NCI-H187 treated with DMSO at 0.1 percent for 48 hours (cell line): ENCODE measurements at regions not wholly inside any gene's neighbourhood (a gene's known extent, or its start where the extent isn't known, plus 50 kb on each side); places are given as distances from the start of the nearest gene placed in this dataset.
A peak's percentile ranks its signal among the peaks of the same experiment; 100 is the strongest.
"Not testable (repeated sequence)": the region's sequence is repeated elsewhere in the genome, so short reads cannot be mapped to it uniquely, and the experiment has no call there.

ENCODE experiments used
- DNase-seq: peaks from one replicate; lab custom pipeline; 2025; lab: John Stamatoyannopoulos, UW

DNA sequence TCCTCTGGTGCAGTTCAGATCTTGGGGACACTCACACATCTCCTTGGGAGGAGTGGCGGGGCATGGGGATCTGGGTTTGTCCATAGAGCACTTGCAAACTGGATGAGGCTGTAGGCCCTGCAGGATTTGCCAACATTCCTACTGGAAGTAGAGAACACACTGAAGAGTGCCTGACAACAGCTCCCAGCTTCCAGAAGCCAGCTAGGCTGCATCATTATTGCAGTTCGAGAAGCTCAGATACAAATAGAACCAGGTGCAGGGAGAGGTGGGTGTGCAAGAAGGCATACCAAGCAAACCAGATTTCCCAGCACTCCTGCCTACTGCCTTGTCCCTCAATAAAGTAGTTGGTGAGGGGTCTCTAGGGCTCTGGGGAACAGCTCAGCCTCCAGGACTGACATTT lies 52.5 kb downstream of the RHOB start:
- DNase-seq: no peak

- DNase-seq: no peak
Measured at GRCh38 chr2:20501974-20502373, 55.1 kb downstream of the RHOB start.

DNA sequence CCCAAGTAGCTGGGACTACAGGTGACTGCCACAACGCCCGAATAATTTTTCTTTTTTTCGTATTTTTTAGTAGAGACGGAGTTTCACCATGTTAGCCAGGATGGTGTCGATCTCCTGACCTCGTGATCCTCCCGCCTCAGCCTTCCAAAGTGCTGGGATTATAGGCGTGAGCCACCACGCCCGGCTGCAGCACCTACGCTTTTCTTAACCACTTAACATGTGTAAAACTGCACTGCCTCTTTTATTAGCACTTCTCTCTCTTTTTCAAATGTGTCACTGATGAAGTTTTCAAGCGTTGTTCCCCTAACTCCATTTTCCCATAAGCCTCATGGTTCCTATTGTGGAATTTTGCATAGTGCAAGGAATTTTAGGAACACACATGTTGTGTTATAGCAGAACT lies 55.6 kb downstream of the RHOB start:
- not testable (repeated sequence) for DNase-seq

GRCh38 chr2:20504174-20504573 lies 57.3 kb downstream of the RHOB start:
- no peak for DNase-seq

GRCh38 chr2:20506201-20506685 lies 59.4 kb downstream of the RHOB start:
- no peak for DNase-seq

DNA sequence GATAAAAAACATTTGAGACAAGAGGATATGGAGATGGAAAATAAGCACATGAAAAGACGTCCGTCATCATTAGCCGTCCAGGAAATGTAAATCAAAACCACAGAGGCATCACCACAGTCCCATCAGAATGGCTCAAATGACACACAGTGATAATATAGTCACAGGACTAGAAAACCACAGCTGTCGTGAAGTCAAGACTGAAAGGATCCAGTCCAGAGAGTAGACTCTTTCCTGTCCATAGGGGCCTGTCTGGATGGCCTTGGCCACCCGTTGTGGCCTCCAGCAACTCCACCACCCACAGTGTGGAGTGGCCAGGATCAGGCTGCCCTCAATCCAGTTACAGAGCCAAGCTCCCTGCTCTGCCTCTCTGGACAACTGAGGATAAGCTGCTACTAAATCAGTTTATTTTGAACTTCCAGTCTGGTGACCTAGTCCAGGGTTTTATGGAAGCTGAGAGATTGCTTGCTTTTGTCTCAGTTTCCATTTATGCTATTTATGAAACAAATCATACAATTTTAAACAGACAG lies 60.4 kb downstream of the RHOB start:
- DNase-seq: no peak

DNA sequence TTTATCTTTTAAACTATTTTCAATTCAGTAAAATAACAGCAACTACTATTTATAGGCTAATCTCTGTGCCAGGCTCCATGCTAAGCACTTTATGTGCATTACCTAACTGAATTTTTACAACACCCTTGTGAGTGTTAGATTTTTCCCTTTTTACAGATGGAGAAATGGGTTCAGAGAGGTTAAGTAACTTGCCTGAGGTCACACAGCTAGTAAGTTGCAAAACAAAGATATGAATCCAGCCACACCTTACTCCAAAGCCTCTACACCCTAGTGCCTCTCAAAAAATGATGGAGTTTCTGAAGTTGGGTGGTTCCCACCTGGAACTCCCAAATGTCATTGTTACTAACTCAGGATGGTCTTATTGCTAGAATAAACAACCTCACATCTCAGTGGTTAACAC lies 60.8 kb downstream of the RHOB start:
- DNase-seq: no peak

GRCh38 chr2:20509301-20509769 lies 62.5 kb downstream of the RHOB start:
- no peak for DNase-seq

- DNase-seq: peak; percentile 88
Measured at GRCh38 chr2:20509770-20510490, 63.1 kb downstream of the RHOB start.

DNA sequence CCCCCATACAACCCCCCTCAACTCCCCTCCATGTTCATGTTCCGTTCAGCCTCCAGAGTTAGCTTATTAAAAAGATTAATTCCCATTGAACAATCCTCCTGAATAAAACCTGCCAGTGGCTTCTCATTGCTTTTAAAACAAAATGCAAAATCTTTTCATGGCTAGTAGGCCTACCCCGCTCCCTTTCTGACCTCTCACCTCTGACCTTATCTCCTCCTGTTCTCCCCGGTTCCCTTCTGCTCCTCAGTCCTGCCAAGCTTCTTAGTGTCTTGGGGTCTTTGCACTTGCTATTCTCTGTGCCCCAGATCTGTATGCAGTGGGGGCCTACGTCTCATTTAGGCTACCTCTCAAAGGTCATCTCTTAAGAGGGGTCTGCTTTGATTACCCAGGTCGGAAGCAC lies 64.3 kb downstream of the RHOB start:
- no peak for DNase-seq

DNA sequence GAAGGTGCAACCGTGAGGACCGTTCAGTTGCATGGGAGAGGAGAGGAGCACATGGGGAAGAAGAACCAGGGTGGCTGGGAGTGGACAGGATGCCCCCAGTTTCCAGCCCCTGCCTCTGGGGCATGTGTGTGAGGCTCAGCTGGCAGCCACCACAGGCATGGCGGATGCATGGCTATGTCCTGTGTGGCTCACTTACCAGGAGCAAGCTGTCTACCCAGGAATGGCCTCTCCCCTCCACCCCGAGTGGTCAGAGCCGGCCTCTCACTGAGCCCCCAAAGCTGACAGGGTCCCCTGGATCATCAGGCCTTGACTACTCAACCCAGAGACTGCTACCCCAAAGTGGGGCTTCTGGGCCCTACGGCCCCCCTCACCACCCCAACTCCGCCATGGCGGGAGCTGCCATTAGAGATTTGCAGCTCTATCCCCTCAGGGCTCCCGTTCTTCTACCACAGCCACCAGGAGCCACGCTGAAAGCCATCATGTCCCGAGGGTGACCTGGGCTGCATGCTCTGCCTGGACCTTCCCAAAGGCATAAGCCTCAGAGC lies 65.3 kb downstream of the RHOB start:
- no peak for DNase-seq

DNA sequence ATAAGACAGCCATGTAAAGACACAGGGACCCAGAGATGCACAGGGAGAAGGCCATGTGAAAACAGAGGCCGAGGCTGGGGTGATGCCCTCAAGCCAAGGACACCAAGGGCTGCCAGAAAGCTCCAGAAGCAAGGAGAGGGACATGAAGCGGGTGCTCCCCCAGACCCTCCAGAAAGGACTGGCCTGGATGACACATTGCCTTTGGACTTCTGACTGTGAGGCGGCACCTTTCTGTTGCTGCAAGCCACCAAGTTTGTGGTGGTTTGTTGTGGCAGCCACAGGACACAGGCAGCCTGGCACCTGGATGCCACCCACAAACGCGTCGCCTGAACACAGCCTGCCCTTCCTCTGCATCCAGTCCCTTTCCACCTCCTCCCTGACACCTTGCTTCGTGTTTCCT lies 67.1 kb downstream of the RHOB start:
- no peak for DNase-seq

- no peak for DNase-seq
Measured at GRCh38 chr2:20514596-20515269, 67.9 kb downstream of the RHOB start.

GRCh38 chr2:20515290-20516220 lies 68.7 kb downstream of the RHOB start:
- no peak for DNase-seq

- no peak for DNase-seq
Measured at GRCh38 chr2:20516291-20516645, 69.4 kb downstream of the RHOB start.

GRCh38 chr2:20516646-20517341 lies 69.9 kb downstream of the RHOB start:
- DNase-seq: no peak

DNA sequence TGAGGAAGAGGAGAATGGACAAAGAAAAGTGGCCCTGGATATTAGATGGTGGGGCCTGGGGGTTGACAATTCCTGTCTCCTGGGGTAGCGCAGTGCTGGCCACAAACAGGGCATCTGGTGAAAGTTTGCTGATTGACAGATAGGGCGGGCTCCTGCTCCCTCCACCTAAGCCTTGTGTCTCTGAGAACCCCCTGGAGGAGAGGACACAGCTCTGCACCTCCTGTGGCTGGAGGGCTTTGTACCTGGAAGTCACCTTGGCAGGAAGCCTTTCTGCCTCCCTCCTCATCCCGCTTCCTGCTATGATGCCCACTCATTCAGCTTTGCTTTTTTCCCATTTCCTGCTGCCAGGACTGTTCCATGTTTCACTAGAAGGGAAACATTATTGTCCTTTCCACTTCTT lies 72.4 kb downstream of the RHOB start:
- DNase-seq: no peak

DNA sequence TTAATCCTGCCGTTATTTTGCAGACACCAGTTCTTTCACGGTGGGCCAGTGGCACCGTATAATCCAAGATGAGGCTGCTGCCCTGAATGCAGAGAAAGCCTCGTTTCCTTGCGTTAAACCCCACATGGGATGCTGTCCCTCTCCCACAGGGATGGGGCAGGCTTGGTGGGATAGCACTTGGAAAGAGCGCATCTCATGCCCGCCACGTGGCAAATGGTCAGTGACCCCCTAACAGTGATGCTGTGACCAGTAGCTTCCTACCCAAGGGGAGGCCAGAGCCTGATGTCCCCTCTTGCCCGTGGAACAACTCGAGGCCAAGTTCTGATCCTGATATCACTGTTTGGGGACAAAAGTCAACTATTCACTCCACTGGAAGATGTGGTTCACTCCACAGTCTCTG lies 73.3 kb downstream of the RHOB start:
- no peak for DNase-seq

DNA sequence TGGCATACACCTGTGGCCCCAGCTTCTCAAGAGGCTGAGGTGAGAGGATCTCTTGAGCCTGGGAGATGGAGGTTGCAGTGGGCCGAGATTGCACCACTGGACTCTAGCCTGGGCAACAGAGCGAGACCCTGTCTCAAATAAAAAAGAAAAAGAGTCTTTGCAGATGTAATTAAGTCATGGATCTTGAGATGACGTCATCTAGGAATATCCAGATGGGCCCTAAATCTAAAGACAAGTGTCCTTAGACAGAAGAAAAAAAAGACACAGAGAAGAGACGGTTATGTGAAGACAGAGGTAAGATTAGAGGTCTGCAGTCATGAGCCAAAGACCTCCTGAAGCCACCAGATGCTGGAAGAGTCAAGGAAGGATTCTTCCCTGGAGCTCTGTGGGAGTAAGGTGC lies 74.3 kb downstream of the RHOB start:
- no peak for DNase-seq

GRCh38 chr2:20521682-20522189 lies 74.9 kb downstream of the RHOB start:
- DNase-seq: no peak
